ENCODE measurements at regions not wholly inside any gene's neighbourhood (a gene's known extent, or its start where the extent isn't known, plus 50 kb on each side); places are given as distances from the start of the nearest gene placed in this dataset.

GRCh38 chr2:104658904-104659591 lies 194.9 kb upstream of the POU3F3 start:
- TF ChIP-seq EP300 (IDR thresholded peaks at IDR 0.05; ENCODE audit: borderline replicate concordance) (no peak), RAD21 (IDR thresholded peaks at IDR 0.05; ENCODE audit: low read depth) (no peak), TAF1 (IDR thresholded peaks at IDR 0.05; ENCODE audit: low read depth) (no peak), REST (IDR thresholded peaks at IDR 0.05; ENCODE audit: low read depth) (no peak), FOXM1 (IDR thresholded peaks at IDR 0.05; ENCODE audit: borderline replicate concordance, low read depth) (no peak), NFIC (IDR thresholded peaks at IDR 0.05) (no peak), MAX (IDR thresholded peaks at IDR 0.05) (no peak)
